Activated CD4-positive, alpha-beta T cell treated with anti-CD3 and anti-CD28 coated beads for 48 hours (primary cell): ENCODE measurements at regions not wholly inside any gene's neighbourhood (a gene's known extent, or its start where the extent isn't known, plus 50 kb on each side); places are given as distances from the start of the nearest gene placed in this dataset.
"Not testable (repeated sequence)": the region's sequence is repeated elsewhere in the genome, so short reads cannot be mapped to it uniquely, and the experiment has no call there.

Source experiments
- DNase-seq: peaks from one replicate; pipeline ENCODE4 v3.0.0-alpha.2; 2020

- no peak for DNase-seq
These were observed 955.4 kb upstream of the FANCL start for GRCh38 chr2:59196491-59196890.

- no peak for DNase-seq
These were observed 954.7 kb upstream of the FANCL start for GRCh38 chr2:59195851-59196250.

GRCh38 chr2:59191781-59192180, 950.7 kb upstream of the FANCL start:
- DNase-seq = no peak

- DNase-seq = no peak
These were observed 949.4 kb upstream of the FANCL start for GRCh38 chr2:59190518-59190917.

GRCh38 chr2:59184276-59185020, 943.3 kb upstream of the FANCL start:
- DNase-seq = no peak

GRCh38 chr2:59183070-59183469, 941.9 kb upstream of the FANCL start:
- no peak for DNase-seq

GRCh38 chr2:59182249-59182648, 941.1 kb upstream of the FANCL start:
- no peak for DNase-seq

GRCh38 chr2:59181347-59181746, 940.2 kb upstream of the FANCL start:
- no peak for DNase-seq

- no peak for DNase-seq
These were observed 939.5 kb upstream of the FANCL start for GRCh38 chr2:59180621-59181020.

GRCh38 chr2:59180111-59180510, 939.0 kb upstream of the FANCL start:
- no peak for DNase-seq

- no peak for DNase-seq
These were observed 936.6 kb upstream of the FANCL start for GRCh38 chr2:59177748-59178147.

- DNase-seq = no peak
These were observed 935.6 kb upstream of the FANCL start for GRCh38 chr2:59176737-59177136.

GRCh38 chr2:59174536-59175243, 933.6 kb upstream of the FANCL start:
- no peak for DNase-seq

- DNase-seq = no peak
These were observed 932.2 kb upstream of the FANCL start for GRCh38 chr2:59173325-59173724.

GRCh38 chr2:59171019-59171418, 929.9 kb upstream of the FANCL start:
- DNase-seq = no peak

GRCh38 chr2:59168766-59169165, 927.6 kb upstream of the FANCL start:
- no peak for DNase-seq

- DNase-seq = no peak
These were observed 926.4 kb upstream of the FANCL start for GRCh38 chr2:59167514-59167913.

- DNase-seq = not testable (repeated sequence)
These were observed 916.8 kb upstream of the FANCL start for GRCh38 chr2:59157908-59158307.

GRCh38 chr2:59151805-59152204, 910.7 kb upstream of the FANCL start:
- no peak for DNase-seq

GRCh38 chr2:59150217-59150849, 909.2 kb upstream of the FANCL start:
- no peak for DNase-seq

- DNase-seq = no peak
These were observed 908.1 kb upstream of the FANCL start for GRCh38 chr2:59149271-59149670.

- DNase-seq = no peak
These were observed 871.1 kb upstream of the FANCL start for GRCh38 chr2:59112258-59112657.

- DNase-seq = no peak
These were observed 855.8 kb upstream of the FANCL start for GRCh38 chr2:59096973-59097372.

- DNase-seq = no peak
These were observed 852.4 kb upstream of the FANCL start for GRCh38 chr2:59093571-59093970.
